NK-92 treated with Interleukin-12 subunit alpha and Interleukin-12 subunit beta, amount 100 ng/mL, for 24 hours (cell line): ENCODE measurements at regions not wholly inside any gene's neighbourhood (a gene's known extent, or its start where the extent isn't known, plus 50 kb on each side); places are given as distances from the start of the nearest gene placed in this dataset.

ENCODE experiments used
- DNase-seq: peaks from one replicate; lab custom pipeline; 2025; lab: John Stamatoyannopoulos, UW

- no peak for DNase-seq
Measured at GRCh38 chr6:105608711-105609374, 206.0 kb upstream of the PREP start.

GRCh38 chr6:105607636-105608621, 205.0 kb upstream of the PREP start:
- DNase-seq: no peak

GRCh38 chr6:105606831-105607463, 204.1 kb upstream of the PREP start:
- no peak for DNase-seq

GRCh38 chr6:105604587-105604884, 201.7 kb upstream of the PREP start:
- no peak for DNase-seq

- no peak for DNase-seq
Measured at GRCh38 chr6:105603788-105604586, 201.1 kb upstream of the PREP start.

GRCh38 chr6:105601541-105602236, 198.8 kb upstream of the PREP start:
- DNase-seq: peak; percentile 56

- DNase-seq: no peak
Measured at GRCh38 chr6:105600336-105601260, 197.7 kb upstream of the PREP start.

- no peak for DNase-seq
Measured at GRCh38 chr6:105598264-105598663, 195.4 kb upstream of the PREP start.

- no peak for DNase-seq
Measured at GRCh38 chr6:105596284-105596755, 193.4 kb upstream of the PREP start.

GRCh38 chr6:105595829-105596228, 192.9 kb upstream of the PREP start:
- no peak for DNase-seq

GRCh38 chr6:105594821-105595220, 191.9 kb upstream of the PREP start:
- DNase-seq: no peak

GRCh38 chr6:105593805-105594671, 191.2 kb upstream of the PREP start:
- no peak for DNase-seq

GRCh38 chr6:105593056-105593690, 190.3 kb upstream of the PREP start:
- DNase-seq: no peak

- no peak for DNase-seq
Measured at GRCh38 chr6:105592329-105592728, 189.4 kb upstream of the PREP start.

GRCh38 chr6:105591053-105591452, 188.2 kb upstream of the PREP start:
- peak; percentile 10 for DNase-seq

GRCh38 chr6:105588123-105588710, 185.3 kb upstream of the PREP start:
- no peak for DNase-seq

- DNase-seq: no peak
Measured at GRCh38 chr6:105587349-105588122, 184.7 kb upstream of the PREP start.
